ENCODE measurements at regions not wholly inside any gene's neighbourhood (a gene's known extent, or its start where the extent isn't known, plus 50 kb on each side); places are given as distances from the start of the nearest gene placed in this dataset.
"Not testable (repeated sequence)": the region's sequence is repeated elsewhere in the genome, so short reads cannot be mapped to it uniquely, and the experiment has no call there.

DNA sequence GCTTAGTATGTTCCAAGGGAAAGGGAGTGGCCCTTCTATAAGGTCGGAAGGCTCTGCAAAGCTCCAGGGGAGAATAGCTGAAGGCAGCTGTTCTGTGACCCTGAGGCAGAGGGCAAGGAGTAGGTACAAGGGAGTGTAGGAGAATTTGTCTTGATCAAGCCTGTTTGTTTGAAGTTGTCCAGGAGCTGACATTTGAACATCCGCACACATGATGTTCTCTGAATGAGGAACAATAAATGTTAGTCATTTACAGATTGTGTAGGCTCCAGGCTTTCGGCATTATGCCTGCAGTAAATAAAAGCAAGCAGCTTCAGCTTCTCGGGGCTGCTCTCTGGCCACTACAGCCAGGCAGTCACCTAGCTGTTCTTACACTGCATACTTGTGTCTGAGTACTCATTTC lies 52.7 kb downstream of the CTAGE6 start:
- not testable (repeated sequence) for ATAC-seq

DNA sequence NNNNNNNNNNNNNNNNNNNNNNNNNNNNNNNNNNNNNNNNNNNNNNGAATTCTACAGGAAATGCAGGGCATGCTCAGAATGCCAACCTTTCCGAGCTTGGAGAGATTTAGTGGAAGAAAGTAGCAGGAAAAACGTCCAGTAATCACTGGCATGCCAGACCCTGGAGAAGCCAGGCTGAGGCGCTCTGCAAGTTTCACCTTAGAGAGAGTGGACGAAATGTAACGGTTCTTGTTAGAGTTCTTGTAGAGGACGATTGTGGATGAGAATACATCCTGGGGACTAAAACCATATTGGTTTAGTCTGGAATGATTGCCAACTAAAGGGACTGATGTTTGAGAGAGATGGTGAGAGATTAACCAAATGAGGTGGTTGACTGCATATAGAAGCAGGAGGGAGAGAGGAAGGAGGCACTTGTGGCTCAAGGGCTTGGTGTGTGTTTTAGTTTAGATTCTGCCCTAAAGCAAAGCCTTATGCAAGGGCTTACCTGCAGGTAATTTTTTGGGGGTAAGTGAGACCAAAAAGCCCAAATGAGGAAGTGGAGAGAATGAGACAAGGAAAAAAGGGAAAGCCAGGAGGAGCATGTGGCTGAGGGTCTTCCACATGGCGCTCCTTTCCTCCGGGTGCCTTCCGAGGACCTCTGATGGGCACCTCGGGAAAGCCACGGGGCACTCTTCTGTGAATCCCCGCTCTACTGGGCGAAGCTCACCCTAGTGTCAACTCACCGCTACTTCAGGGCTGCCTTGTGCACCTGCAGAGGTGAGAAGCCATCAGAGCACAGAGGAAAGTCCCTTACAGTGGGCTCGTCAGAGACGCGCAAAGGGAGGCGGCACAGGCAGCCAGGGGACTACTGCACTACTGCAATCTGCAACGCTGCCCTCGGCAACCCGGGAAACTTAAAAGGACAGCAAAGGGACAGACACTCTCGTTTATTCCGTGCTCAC lies 56.5 kb downstream of the CTAGE6 start:
- peak; percentile 100 for ATAC-seq
